Fibroblast of villous mesenchyme (primary cell): ENCODE measurements at regions not wholly inside any gene's neighbourhood (a gene's known extent, or its start where the extent isn't known, plus 50 kb on each side); places are given as distances from the start of the nearest gene placed in this dataset.

Experiments
- DNase-seq: peaks from one replicate; pipeline ENCODE4 v3.0.0-alpha.2; 2010; ENCODE audit warnings: low read depth
- H3K4me3 ChIP-seq: 2 replicates; pipeline ENCODE4 v1.5.1; 2011; ENCODE audit warnings: low read depth, mild to moderate bottlenecking, low read length
- TF ChIP-seq, protein P1 (sequence below): IDR thresholded peaks from 2 replicates; pipeline ENCODE4 v1.5.1; 2012; ENCODE audit warnings: low read depth, mild to moderate bottlenecking, low read length; ENCODE audit not compliant: insufficient read depth

DNA sequence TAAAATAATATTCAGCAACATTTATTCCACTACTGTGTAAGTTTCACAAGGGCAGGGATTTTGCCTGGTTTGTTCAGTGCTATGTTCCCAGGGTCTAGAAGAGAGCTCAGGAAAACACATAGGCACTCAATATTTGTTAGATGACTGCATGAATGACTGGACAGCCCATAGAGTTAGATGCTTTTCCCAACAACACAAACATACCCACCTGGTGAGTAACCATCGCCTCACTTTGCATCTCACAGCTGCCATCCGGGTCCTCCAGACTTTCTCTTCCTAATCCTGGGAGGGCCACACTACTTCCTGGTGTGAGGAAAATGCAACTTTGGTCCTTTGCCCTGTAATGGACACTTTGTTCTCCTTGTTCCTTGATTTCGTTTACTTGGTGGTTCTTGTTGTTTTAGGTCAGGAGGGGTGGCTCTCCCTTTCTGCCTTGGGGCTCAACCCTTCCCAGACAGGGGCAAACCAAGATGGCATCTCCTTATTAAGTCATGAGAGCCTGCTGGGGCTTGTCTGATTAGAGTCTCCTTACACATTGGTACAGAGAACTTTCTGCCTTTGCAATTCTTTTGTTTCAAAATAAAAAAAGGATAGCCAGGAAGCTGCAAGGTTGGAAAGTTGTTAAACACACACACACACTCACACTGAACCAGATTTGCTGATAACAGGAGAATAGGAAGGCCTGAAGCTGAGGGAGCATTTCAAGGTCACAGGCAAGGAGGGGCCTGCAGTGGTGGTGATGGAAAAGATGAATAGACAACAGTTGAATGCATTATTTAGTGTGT lies 190.6 kb downstream of the MID1IP1 start:
- H3K4me3 ChIP-seq, result no peak overlapping the region
- no peak for DNase-seq
- TF ChIP-seq, protein P1, sequence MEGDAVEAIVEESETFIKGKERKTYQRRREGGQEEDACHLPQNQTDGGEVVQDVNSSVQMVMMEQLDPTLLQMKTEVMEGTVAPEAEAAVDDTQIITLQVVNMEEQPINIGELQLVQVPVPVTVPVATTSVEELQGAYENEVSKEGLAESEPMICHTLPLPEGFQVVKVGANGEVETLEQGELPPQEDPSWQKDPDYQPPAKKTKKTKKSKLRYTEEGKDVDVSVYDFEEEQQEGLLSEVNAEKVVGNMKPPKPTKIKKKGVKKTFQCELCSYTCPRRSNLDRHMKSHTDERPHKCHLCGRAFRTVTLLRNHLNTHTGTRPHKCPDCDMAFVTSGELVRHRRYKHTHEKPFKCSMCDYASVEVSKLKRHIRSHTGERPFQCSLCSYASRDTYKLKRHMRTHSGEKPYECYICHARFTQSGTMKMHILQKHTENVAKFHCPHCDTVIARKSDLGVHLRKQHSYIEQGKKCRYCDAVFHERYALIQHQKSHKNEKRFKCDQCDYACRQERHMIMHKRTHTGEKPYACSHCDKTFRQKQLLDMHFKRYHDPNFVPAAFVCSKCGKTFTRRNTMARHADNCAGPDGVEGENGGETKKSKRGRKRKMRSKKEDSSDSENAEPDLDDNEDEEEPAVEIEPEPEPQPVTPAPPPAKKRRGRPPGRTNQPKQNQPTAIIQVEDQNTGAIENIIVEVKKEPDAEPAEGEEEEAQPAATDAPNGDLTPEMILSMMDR, result no peak

DNA sequence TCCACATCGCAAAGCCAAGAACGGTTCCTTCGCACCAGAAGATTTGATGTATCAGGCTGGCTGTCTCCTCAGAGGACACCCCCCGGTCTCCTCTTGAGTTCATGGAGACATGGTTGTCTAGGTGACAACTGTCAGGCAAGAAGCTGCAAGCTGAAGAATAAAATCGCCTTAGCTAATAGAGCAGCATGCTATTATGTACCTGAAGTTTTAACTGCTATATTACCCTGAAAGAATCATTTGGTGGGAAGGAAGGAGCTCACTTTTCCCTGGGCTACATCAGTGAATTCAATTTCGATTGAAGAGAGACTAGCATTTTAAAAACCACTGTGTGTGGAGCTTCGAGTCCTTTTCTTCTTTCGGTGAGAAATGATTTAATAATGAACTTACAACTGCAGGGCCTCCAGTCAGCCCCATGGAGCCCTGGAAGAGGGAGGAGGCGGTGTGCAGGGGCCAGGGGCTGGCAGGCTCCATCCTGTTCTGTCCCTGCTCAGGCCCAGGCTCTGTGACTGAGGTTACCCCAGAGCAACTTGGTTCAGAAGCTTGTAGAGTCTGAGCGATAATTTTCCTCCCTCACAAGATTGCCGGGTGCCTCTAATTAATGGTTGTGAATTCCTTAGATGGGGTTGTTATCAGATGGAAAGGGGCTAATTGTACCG lies 191.3 kb downstream of the MID1IP1 start:
- DNase-seq, result no peak
- no peak overlapping the region for H3K4me3 ChIP-seq

DNA sequence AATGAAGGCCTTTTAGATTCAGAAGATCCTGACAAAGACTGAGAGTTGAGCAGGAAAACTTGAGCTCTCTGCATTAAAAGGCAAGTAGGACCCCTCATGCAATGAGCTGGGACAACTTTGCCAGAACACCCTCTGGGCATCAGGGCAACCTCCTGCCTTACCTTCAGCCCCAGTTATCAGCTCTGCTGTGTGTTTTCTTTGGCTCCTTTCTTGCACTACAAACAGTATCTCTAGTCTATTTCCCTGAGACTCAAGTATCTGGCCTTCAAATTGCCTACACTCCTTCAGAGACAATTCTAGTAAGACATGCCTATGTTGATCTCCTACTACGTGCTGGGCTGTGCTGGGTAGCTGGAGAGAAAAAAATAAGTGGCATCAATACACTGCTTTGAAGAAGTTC lies 192.2 kb downstream of the MID1IP1 start:
- TF ChIP-seq, protein P1, result no peak
- no peak for DNase-seq
- no peak overlapping the region for H3K4me3 ChIP-seq

More for the DNA sequence above, 191.3 kb downstream of the MID1IP1 start:
- TF ChIP-seq, protein P1, result no peak

DNA sequence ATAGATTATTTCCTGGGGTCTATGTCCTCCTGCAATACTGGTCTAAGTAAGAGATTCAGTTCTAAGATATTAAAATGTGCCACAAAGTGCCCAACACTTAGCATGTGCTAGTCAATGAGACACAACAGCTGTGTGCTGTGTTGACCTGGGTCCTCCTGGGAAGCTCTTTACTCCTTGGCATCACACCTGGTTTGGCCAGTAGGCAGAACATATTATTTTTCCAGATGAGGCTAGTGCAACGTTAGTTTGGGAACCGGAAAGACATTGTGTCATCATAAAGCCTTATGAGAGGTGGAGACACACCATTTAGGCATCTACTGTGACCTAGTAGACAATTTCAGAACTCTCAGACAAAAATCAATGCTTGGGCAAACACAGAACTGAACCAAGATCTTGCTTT lies 197.8 kb downstream of the MID1IP1 start:
- TF ChIP-seq, protein P1, result no peak
- no peak overlapping the region for H3K4me3 ChIP-seq
- DNase-seq, result no peak

DNA sequence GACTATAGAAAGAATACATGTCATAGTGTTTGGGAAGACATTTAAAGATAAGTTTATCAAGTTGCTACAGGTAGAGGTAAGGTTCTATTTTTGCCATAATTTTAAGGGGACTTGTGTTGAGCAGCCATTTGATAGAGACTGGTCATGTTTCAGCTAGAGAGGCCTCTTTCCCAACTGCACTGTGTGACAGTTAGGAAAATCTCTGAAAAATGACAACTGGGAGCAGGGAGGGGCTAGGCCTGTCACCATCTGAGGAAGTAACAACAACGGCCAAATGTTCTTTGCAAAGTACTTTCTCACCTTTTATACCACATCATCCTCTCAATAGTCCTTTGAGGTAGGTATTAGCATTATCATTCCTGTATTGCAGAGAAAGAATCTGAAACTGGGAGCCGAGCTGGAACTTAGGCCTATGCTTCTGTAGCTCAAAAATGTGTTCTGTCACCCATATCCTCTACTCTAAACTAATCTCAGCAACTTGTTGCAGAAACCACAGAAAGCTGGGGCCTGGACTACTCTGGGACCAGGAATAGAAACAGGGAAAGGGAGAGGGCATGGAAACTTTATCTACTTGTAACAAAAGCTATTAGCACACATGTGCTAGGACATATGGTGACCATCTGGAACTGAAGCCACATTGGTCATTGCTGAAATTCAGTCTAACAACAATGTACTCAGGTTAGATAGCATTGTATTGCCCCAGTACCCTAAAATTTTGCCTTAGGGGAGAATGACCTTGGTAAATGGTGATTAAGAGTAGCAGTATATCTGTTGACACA lies 198.9 kb downstream of the MID1IP1 start:
- H3K4me3 ChIP-seq, result no peak overlapping the region
- TF ChIP-seq, protein P1, result no peak
- peak; percentile 69 for DNase-seq

DNA sequence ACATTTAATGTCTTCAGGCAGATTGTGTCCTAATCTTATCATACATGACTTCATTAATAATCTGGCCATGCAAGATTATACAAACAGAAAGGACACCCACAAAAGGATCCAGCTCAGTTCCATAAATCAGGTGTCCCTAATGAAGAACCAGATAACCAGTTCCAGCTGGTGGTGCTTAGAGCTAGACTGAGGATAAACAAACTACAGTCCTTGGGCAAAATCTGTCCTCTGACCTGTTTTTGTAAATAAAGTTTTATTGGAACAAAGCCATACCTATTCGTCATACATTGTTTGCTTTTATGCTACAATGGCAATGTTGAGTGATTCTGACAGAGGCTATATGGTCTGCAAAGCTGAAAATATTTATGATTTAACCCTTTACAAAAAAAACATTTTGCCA lies 199.5 kb downstream of the MID1IP1 start:
- H3K4me3 ChIP-seq, result no peak overlapping the region
- TF ChIP-seq, protein P1, result no peak
- peak; percentile 66 for DNase-seq
